HFF-Myc (cell line): ENCODE measurements at regions not wholly inside any gene's neighbourhood (a gene's known extent, or its start where the extent isn't known, plus 50 kb on each side); places are given as distances from the start of the nearest gene placed in this dataset.

Experiments used
- DNase-seq: peaks from one replicate; pipeline ENCODE4 v3.0.0-alpha.2; 2011; ENCODE audit warnings: low read depth; ENCODE audit errors: extremely low read depth
- H3K4me3 ChIP-seq: replicated peaks from 2 replicates; pipeline ENCODE4 v1.5.1; 2011; ENCODE audit warnings: low read depth, mild to moderate bottlenecking, control low read depth, low read length
- CTCF ChIP-seq: IDR thresholded peaks from 2 replicates; pipeline ENCODE4 v1.5.1; 2012; ENCODE audit warnings: mild to moderate bottlenecking, low read depth, low read length, control low read depth; ENCODE audit errors: missing control alignments

GRCh38 chr2:225108805-225109204, 66.5 kb upstream of the DOCK10 start:
- no peak for DNase-seq
- no peak overlapping the region for H3K4me3 ChIP-seq
- TF ChIP-seq CTCF = no peak

GRCh38 chr2:225104971-225105370, 62.7 kb upstream of the DOCK10 start:
- DNase-seq = no peak
- no peak for TF ChIP-seq CTCF
- H3K4me3 ChIP-seq = no peak overlapping the region

- no peak for TF ChIP-seq CTCF
- H3K4me3 ChIP-seq = no peak overlapping the region
- DNase-seq = no peak
Measured at GRCh38 chr2:225104321-225104720, 62.1 kb upstream of the DOCK10 start.

- no peak overlapping the region for H3K4me3 ChIP-seq
- DNase-seq = peak; percentile 30
- no peak for TF ChIP-seq CTCF
Measured at GRCh38 chr2:225103737-225104141, 61.5 kb upstream of the DOCK10 start.

- no peak overlapping the region for H3K4me3 ChIP-seq
- DNase-seq = peak; percentile 79
- no peak for TF ChIP-seq CTCF
Measured at GRCh38 chr2:225100856-225101294, 58.6 kb upstream of the DOCK10 start.

GRCh38 chr2:225100269-225100668, 58.0 kb upstream of the DOCK10 start:
- H3K4me3 ChIP-seq = no peak overlapping the region
- TF ChIP-seq CTCF = no peak
- no peak for DNase-seq

- no peak for DNase-seq
- TF ChIP-seq CTCF = no peak
Measured at GRCh38 chr2:225097035-225097434, 54.8 kb upstream of the DOCK10 start.

More at GRCh38 chr2:225097035-225097434, 54.8 kb upstream of the DOCK10 start:
- no peak overlapping the region for H3K4me3 ChIP-seq
